ENCODE measurements at regions not wholly inside any gene's neighbourhood (a gene's known extent, or its start where the extent isn't known, plus 50 kb on each side); places are given as distances from the start of the nearest gene placed in this dataset.

DNA sequence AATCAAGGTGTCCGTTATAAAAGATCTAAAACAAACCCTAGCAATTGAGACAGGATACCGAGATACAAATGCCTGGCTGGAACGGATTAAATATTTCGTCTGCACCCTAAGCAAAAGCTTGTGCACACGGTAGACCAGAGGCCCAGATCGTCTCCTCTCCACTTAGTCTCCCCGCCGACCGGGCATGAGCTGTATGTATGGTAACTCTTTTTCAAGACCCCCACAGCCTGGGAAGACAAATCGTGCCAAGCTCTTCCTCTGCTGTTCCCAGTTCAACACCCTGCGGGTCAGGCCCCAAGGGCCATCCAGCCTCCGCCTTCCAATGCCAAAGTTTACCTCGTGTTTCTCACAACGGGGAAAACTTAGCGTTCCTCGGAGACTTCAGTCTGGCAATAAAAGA, 285.7 kb upstream of the GALNT17 start:
- Histone ChIP-seq H3K9ac (replicated peaks in 1 of 4; ENCODE audit: extremely low read depth in 1 of 4, low read depth in 3 of 4, low read length in 3 of 4) (no peak overlapping the region), H3K18ac (ENCODE audit: extremely low read depth, low read length) (no peak overlapping the region), H3K23ac (ENCODE audit: insufficient read length) (no peak overlapping the region), H2AFZ (ENCODE audit: low read length) (no peak overlapping the region), H4K20me1 (replicated peaks in 1 of 2; ENCODE audit: control insufficient read depth in 1 of 2, insufficient read depth in 2 of 2, low read length in 2 of 2) (no peaks in the 10 kb centered on the region), H2BK12ac (ENCODE audit: low read depth, low read length) (0 out of 2 replicates have a peak overlapping the region, but pooled peaks have one; percentile 27), H2BK120ac (replicated peaks; ENCODE audit: low read depth, low read length) (no peak overlapping the region), H3K4me1 (replicated peaks in 1 of 4; ENCODE audit: control insufficient read depth in 3 of 4, insufficient read depth in 4 of 4, low read length in 3 of 4) (peaks cover 0 to 4% (median under 1%) of the 10 kb centered on the region in 4 experiments; a peak in 3 of 7 replicates), H3K36me3 (ENCODE audit: control insufficient read depth in 2 of 4, insufficient read depth in 4 of 4, low read length in 3 of 4) (no peaks in the 10 kb centered on the region; a peak in 1 of 8 replicates), H3K27ac (ENCODE audit: low read depth, low read length) (no peak overlapping the region), H2BK15ac (ENCODE audit: low read length) (no peak overlapping the region), H2AK5ac (ENCODE audit: low read depth, low read length) (peak overlapping the region; percentile 68; the same call in 1 of the 2 replicates), H3K56ac (replicated peaks; ENCODE audit: insufficient read length, low read depth, low read length) (no peak overlapping the region), H3K14ac (ENCODE audit: insufficient read length) (no peak overlapping the region), H3K4ac (replicated peaks; ENCODE audit: insufficient read length, low read depth, low read length) (no peak overlapping the region), H3K9me3 (ENCODE audit: insufficient read depth in 2 of 2, low read depth in 1 of 2, low read length in 1 of 2) (0 out of 4 replicates have a peak, but pooled peaks cover 0 to 3% of the 10 kb centered on the region in 2 experiments), H3K23me2 (ENCODE audit: low read depth, low read length) (no peaks in the 10 kb centered on the region), H2BK20ac (ENCODE audit: low read length) (peak overlapping the region; percentile 93; the same call in 1 of the 2 replicates), H3K4me2 (ENCODE audit: insufficient read depth in 1 of 2, low read depth in 2 of 2, low read length in 2 of 2) (no peak overlapping the region), H4K5ac (ENCODE audit: insufficient read length, low read depth, low read length) (no peak overlapping the region), H2BK5ac (ENCODE audit: low read depth, low read length) (peak overlapping the region; percentile 66; the same call in 1 of the 2 replicates), H4K8ac (ENCODE audit: extremely low read depth, insufficient read depth, low read length) (no peak overlapping the region), H3K4me3 (ENCODE audit: extremely low read depth in 1 of 4, insufficient read depth in 2 of 4, low read depth in 3 of 4, low read length in 4 of 4) (no peak overlapping the region), H4K91ac (replicated peaks; ENCODE audit: insufficient read length, low read length) (peak overlapping the region; percentile 42), H3K79me1 (ENCODE audit: low read depth, low read length) (no peaks in the 10 kb centered on the region), H3K79me2 (ENCODE audit: control insufficient read depth in 1 of 2, insufficient read depth in 2 of 2, low read length in 2 of 2) (no peaks in the 10 kb centered on the region), H3K27me3 (replicated peaks in 1 of 4; ENCODE audit: control insufficient read depth in 3 of 4, extremely low read depth in 1 of 4, insufficient read depth in 3 of 4, low read length in 3 of 4) (no peaks in the 10 kb centered on the region)
- POLR2A ChIA-PET (ENCODE audit: partially characterized antibody): interaction anchor here (2.5 kb wide), 1 partner anchor 8 kb away, joined by 12 read pairs; no protein-coding TSS in a partner anchor
- 90% methylated on average over 16 of the region's 16 CpGs; no CpG with 5 or more reads in 1 of the 2 experiments for WGBS, 2 experiments (ENCODE audit: extremely low coverage in 1 of 2, insufficient coverage in 1 of 2, insufficient read length in 1 of 2, insufficient replicate concordance in 2 of 2, low coverage in 1 of 2, low lambda C conversion rate in 2 of 2, missing lambda C conversion rate in 1 of 2)
- FAIRE-seq (no peak), DNase-seq (ENCODE audit: low read depth in 1 of 2, low spot score in 2 of 2) (no peak)
- CTCF ChIA-PET (ENCODE audit: partially characterized antibody): interaction anchor here (4.4 kb wide), 1 partner anchor 17 kb away, joined by 18 read pairs; no protein-coding TSS in a partner anchor
- no peak for TF ChIP-seq MAFK (IDR thresholded peaks at IDR 0.05; ENCODE audit: low read depth, low read length)

Measured in H1 (cell line).